HG02623 (cell line): ENCODE measurements at regions not wholly inside any gene's neighbourhood (a gene's known extent, or its start where the extent isn't known, plus 50 kb on each side); places are given as distances from the start of the nearest gene placed in this dataset.
"Not testable (repeated sequence)": the region's sequence is repeated elsewhere in the genome, so short reads cannot be mapped to it uniquely, and the experiment has no call there.

Experiments used
- ATAC-seq: cut with Tn5 transposase; IDR thresholded peaks from one replicate; pipeline ENCODE4 v1.9.1; 2021; ENCODE audit warnings: moderate library complexity; ENCODE audit not compliant: unreplicated experiment

DNA sequence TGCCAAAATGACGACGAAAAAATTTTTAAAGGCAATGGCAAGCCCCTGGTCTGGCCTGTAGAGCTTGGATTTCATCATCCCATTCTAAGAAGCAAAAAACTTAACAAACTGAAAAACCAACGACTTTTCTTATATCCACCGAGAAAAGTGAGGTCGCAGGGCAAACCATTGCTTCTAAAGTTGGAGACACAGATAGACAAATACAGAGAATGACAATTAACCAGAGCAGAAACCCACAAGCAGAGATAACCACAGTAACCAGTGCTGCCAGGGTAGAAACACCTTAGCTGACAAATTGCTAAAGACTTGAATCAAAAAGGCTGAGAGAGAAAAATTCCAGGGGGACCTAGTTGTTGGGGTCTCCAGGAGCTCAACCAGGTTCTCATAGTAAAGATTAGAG lies 386.5 kb upstream of the SGO1 start:
- ATAC-seq: no peak

GRCh38 chr3:20569310-20569709 lies 383.3 kb upstream of the SGO1 start:
- ATAC-seq: no peak

DNA sequence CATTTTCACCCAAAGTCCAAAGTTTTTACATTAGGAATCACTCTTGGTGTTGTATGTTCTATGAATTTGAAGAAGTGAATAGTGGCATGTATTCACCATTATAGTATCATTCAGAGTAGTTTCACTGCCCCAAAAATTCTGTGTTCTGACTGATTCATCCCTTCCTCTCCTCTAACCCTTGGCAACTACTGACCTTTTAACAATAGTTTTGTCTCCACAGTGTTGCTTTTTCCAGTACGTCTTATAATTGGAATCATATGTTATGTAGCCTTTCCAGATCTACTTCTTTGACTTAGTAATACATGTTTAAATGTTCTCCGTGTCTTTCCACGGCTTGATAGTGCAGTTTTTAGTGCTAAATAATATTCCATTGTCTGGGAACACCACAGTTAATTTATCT lies 379.0 kb upstream of the SGO1 start:
- ATAC-seq: no peak

DNA sequence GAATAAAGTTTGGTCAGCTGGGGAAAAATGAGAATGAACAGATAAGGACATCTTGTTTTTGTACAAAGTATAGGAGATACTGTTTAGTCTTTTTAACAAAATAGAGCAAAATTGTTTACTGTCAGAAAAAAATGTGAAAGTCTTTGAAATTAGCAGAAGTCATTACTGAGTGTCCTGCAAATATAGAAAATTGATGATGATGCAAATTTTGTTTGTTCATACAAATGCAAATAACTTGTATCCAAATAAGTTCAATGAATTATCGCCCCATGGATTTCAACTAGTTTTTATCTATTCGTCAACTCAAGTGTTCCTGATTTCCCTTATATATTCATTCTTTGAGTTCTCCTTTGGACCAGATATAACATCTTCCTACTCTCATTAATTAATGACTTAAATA lies 378.0 kb upstream of the SGO1 start:
- ATAC-seq: no peak

- ATAC-seq: no peak
These were observed 377.2 kb upstream of the SGO1 start for GRCh38 chr3:20563251-20563650.

GRCh38 chr3:20561166-20561565 lies 375.2 kb upstream of the SGO1 start:
- no peak for ATAC-seq

DNA sequence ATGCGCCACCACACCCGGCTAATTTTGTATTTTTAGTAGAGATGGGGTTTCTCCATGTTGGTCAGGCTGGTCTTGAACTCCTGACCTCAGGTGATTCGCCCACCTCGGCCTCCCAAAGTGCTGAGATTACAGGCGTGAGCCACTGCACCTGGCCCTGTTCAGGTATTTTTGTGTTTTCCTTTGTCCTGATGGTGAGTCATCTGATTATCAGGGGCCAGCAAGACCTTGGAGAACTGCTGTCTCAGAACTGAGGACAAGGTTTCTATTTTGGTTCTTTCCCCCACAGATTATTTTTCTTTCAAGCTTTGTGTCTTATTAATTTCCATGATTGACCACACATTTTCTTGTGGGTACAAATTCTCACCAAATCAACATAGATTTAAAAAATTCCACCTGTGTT lies 374.4 kb upstream of the SGO1 start:
- not testable (repeated sequence) for ATAC-seq

DNA sequence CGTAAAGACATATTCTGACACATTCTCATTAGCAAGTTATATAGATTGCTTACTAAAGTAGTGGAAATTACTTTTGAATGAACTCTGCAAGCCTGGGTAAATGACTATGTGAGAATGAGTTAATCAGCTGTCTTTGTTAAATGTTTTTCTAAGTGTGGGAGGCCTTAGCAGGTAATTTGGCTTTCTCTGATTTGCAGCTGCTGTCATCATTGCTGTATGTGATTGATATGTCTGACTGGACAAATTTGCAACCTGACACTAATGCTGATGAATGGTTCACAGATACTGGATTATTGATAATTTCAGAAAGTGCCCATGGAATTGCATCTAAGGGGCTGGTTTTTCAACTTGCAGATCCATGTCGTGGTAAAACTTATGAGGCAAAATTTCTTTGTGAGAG lies 372.2 kb upstream of the SGO1 start:
- ATAC-seq: no peak

GRCh38 chr3:20556661-20557060 lies 370.7 kb upstream of the SGO1 start:
- no peak for ATAC-seq

GRCh38 chr3:20552605-20553275 lies 366.7 kb upstream of the SGO1 start:
- no peak for ATAC-seq

GRCh38 chr3:20547361-20548269 lies 361.6 kb upstream of the SGO1 start:
- ATAC-seq: not testable (repeated sequence)

DNA sequence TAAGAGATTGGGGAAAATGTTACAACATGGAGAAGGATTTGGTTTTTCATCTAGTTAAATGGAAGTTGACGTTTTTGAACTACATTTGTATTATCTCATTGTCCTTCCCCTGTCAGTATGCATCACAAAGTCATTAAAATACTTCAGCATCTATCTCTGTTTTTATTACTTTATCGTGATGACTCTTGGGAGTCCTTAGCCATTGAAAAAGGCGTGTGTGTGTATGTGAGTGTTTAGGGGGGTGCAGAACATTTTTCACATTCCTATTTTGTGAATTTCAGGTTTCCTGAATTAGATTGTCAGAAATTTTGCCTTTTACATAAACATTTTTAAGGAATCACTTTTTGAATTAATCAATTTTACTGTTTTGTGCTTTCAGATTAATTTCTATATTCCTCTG lies 360.6 kb upstream of the SGO1 start:
- ATAC-seq: no peak

- no peak for ATAC-seq
These were observed 357.7 kb upstream of the SGO1 start for GRCh38 chr3:20543535-20544226.

GRCh38 chr3:20540066-20540465 lies 354.1 kb upstream of the SGO1 start:
- ATAC-seq: no peak

- ATAC-seq: no peak
These were observed 353.7 kb upstream of the SGO1 start for GRCh38 chr3:20539666-20540065.

DNA sequence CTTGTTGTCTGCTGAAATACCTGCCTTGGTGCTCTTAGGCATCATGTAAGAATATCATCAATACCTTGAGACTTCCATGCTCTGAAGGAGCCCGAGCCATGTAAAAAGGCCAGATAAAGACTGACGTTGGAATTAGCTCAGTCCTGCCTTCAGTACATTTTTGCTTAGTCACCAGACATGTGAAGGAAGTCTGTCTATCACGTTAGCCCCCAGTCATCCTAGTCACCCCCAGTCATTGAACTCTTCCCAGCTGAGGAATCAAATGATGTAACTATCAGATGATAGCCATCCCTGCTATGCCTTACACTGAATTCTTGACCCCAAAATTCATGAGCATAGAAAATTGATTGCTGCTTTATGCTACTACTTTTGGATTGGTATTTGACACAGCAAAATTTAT lies 351.2 kb upstream of the SGO1 start:
- no peak for ATAC-seq

GRCh38 chr3:20529911-20530310 lies 343.9 kb upstream of the SGO1 start:
- no peak for ATAC-seq

DNA sequence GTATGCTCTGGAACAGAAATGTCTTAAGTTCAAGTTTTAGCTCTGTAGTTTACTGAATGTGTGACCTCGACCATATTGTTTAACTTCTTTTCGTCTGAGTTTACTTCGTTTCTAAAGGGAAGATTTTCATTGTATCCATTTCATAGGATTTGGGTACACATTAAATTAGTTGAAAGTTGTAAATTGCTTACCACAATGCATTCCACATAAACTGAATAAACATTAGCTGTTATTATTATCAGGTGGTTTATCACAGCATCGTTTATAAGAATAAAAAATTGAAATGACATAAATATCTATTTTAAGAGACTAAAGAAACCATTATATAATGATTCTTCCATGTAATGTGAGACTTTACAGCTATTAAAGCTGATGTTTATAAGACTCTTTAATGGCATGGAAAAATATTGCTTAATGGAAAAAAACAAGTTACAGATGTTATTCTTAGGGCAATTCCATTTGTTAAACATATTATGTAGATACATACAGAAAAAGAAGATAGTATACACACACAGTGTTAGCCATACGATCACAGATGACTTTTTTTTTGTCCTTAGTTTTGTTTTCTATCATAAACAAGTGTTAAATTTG lies 342.3 kb upstream of the SGO1 start:
- ATAC-seq: no peak

DNA sequence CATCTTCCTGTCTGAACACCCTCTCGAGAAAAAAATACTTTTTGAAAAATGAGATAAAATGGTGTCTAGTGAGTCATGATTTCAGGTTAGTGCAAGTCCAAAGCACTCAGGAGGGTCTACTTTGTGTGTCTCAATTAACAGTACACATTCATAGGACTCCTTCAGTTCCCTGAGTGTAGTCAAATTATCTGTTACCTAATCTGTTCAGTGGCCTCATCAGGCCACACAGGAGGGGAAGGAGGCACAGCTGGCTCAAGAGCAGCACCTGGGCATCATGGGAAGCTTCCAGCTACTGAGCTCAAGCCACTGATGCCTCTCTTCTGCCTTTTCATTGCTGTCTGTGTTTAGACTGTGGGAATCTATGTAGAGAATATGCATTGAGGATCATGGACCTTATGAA lies 341.4 kb upstream of the SGO1 start:
- ATAC-seq: no peak

- ATAC-seq: no peak
These were observed 338.3 kb upstream of the SGO1 start for GRCh38 chr3:20524328-20524727.

GRCh38 chr3:20523293-20523692 lies 337.3 kb upstream of the SGO1 start:
- no peak for ATAC-seq
